Stimulated activated CD4-positive, alpha-beta T cell treated with anti-CD3 and anti-CD28 coated beads, Interleukin-1b, Interleukin-23, amount 100 ng/mL, for 1 hour (primary cell): ENCODE measurements at regions not wholly inside any gene's neighbourhood (a gene's known extent, or its start where the extent isn't known, plus 50 kb on each side); places are given as distances from the start of the nearest gene placed in this dataset.

Experiments
- DNase-seq, 2 donors: peaks; one replicate each; pipeline ENCODE4 v3.0.0-alpha.2; 2020; ENCODE audit warnings: low read depth in 2 of 2

DNA sequence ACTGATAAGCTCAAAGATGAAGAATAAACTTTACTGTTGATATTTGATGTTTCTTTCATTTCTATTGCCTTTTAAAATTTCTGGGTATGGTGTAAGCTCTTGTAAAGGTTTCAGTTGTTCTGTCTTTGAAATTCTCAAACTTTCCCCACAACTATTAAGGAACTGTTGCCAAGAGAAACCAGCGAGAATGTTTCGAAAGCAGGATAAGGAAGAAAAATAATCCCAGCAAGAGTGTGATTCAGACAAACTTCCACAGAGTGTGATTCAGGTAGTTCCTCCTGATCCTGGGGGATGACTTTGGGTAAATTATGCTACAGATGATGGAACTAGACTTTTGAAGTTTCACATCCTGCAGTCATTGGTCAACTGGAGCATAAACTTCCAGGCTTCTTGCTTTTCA lies 632.0 kb downstream of the NSUN3 start:
- DNase-seq: no peak

DNA sequence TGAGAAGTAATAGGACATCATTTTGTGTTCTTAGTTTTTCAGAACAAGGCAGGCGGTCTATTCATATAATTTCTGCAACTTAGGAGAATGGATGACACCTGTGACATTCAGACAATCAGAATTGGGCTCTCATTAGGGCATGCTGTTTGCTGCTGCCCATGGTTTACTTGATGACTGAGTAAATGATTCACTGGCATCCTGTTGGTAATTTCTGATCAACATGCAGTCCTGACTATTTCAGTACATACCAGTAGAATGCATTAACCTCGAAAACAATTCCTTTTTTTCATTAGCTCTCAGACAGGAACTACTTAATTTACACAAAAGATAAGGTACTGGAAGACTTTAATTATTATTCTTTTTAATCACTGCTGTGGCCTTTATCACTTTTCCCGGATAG lies 641.6 kb downstream of the NSUN3 start:
- DNase-seq: no peak

DNA sequence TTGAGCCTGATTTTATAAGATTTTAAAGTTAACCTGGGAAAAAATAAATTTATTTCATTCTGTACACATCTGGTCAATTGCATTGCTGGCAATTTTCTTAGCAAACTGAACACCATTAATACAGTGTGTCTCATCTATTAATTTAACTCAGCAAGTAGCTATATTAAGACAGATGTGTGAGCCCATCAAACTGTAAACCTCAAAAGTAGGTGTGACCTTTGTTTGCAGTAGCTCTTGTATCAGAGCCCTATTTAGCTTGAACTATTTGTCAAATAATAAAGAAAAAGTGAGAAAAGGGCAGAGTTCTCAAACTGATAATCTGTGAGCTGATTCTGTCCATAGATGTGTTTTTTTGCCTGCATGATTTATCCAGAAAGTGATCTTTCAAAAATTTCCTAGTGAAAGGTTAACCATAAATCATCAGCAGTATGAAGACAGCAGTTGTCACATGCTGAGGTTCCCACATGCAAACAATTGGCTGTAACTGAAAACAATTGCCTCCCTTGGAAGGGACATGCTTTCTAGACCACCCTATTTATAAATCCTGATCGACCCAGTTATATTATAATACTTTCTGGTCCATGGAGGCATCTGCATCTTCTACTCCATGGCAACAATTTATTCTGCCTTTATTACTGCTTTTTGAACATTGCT lies 646.5 kb downstream of the NSUN3 start:
- DNase-seq: no peak

DNA sequence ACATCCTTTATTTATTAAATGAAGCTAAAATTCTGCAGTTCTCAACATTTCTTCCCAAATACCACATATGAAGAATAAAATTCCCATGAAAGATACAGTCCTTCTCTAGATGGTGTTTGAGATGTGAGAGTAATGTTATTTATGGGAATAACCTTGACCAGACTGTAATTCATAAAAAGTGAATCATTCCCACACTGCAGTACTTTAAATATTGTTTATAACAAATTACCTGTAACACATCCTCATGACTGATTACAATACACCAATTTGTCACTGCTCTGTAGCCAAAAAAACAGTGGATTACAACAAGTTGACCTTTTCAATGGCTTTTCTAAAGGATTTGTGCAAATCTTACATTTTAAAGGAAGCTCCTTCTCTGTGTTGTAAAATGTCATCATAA lies 651.3 kb downstream of the NSUN3 start:
- DNase-seq: no peak

DNA sequence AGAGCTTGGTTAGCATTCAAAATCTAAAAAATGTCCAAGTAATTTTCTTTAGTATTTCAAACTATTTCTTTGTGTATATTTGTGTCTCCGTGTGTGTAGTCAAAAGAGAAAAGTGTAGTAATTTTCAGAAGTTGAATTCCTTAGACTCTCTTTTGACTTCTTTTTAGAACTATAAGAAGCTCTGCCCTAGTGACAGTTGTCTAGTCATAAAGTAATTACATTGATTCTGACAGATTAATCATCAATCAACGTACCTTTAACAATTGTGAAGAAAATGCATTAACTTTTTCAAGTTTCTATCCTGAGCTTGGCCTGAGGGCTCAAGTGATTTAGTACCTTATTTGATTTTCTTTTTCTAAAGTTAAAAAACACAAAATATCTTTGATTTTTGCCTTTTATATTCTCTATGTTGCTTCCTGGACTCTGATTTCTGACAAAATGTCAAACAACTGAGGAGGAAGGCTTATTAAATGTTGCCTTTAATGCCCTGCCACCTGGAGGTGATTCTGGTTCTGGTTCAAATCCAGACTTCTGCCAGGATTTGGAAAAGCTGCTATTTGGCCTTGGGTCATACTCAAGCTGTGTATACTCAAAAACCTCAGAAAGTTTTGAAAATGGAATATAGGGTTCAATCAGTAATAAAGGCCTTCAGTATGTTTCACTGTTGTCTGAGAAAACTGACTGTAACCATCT lies 653.6 kb downstream of the NSUN3 start:
- no peak for DNase-seq

DNA sequence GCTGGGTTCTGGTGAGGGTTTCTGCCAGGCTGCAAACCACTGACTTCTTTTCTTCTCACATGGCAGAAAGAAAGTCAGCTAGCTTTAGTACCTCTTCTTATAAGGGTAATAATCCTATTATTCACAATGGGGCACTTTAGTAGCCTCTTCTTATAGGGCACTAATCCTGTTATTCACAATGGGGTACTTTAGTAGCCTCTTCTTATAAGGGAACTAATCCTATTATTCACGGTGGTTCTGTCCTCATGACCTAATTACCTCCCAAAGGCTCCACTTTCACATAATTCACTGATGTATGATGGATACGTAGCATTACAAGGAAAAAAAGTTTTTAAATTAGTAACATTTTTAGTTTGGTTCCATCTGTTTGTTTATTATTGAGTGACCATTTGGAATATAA lies 671.3 kb downstream of the NSUN3 start:
- no peak for DNase-seq

DNA sequence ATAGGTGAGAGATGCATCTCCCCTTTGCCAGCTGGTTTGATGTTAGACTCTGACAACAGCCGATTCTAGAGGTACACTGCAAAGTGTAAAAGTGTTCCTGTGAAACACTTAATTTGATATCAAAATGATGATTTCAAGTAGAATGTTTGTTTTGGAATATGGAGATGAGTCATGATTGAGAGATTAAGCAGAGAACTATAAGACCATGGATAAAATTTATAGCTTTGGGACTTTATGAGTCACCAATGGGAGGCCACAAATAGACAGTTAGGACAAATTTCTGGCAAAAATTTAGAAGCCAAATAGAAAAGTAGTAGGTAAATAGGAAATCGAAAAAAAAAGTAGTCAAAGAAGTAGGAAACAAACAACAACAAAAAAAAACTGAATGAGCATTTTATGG lies 672.5 kb downstream of the NSUN3 start:
- DNase-seq: no peak

DNA sequence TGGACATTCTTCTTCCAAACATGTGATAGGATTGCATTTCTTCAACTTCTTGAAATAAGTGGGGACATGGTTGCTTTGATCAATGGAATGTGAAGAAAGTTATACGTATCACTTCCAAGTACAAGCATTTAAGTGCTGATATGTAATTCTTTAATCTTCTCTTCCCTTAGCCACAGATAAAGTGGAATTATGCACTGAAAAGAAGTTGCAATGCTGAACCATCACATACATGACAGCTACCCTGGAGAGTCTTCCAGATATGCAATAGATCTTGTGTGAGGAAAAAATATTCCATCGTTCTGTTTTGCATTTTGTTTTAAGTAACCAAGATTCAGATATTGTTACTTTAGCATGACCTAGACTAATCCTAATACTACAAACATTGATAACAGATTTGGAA lies 674.3 kb downstream of the NSUN3 start:
- DNase-seq: no peak

DNA sequence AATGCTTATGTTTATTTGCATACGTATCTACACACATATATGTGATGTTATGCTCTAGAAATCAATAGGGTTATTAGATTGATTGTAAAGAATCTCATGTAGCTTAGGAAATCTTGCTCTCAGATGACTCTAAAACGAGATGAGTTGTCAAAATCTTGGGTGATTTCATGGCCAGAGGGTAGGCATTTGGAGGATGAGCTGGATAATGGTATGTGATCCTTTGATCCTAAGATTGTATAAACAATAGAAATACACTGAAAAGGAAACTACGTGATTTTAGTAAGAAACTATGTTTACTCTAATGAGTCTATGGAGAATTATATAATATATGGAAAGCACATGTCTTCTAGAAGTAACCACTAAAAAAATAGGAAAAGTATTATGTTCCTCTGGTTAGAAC lies 676.6 kb downstream of the NSUN3 start:
- DNase-seq: no peak

DNA sequence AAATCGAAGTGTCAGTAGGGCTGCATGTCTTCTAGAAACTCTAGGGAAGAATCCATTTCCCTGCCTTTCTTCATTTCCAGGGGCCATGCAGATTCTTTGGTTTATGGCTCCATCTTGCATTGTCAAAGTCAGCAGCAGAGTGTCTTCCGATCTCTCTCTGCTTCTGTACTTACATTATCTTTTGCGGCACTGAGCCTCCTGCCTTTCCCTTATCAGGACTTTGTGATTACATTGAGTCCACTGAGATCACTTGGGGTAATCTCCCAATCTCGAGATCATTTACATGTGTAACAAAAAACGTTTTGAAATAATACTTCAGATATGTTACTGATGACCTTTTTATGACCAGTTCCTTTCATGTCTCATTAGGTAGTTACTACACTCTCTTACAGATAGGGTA lies 695.9 kb downstream of the NSUN3 start:
- no peak for DNase-seq

DNA sequence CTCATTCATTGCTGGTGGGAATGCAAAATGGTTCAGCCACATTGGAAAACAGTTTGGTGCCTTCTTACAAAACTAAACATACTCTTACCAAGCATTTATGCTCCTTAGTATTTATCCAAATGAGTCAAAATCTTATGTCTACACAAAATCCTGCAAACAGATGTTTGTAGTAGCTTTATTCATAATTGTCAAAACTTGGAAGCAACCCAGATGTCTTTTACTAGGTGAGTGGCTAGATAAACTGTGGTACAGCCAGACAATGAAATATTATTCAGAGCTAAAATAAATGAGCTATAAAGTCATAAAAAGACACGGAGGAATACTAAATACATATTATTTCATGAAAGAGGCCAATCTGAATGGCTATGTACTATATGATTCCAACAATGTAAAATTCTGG lies 709.5 kb downstream of the NSUN3 start:
- DNase-seq: no peak

DNA sequence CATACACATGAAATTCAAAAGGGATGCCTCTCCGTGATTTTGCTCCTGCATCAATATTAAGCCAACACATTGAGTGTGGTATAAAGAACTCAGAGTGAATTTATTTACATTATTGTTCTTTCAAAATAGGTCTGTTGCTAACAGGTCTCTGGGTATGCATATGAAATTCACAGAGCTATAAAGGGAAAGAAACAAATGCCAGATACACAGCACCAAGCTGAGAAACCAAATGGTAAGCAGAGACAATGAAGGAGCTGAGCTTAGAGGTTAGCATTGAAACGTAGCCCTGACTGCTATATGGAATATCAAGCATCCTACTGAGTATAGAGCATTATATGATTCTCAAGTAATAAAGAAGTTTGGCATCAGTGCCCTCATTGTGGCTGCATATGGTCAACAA lies 712.9 kb downstream of the NSUN3 start:
- DNase-seq: no peak

DNA sequence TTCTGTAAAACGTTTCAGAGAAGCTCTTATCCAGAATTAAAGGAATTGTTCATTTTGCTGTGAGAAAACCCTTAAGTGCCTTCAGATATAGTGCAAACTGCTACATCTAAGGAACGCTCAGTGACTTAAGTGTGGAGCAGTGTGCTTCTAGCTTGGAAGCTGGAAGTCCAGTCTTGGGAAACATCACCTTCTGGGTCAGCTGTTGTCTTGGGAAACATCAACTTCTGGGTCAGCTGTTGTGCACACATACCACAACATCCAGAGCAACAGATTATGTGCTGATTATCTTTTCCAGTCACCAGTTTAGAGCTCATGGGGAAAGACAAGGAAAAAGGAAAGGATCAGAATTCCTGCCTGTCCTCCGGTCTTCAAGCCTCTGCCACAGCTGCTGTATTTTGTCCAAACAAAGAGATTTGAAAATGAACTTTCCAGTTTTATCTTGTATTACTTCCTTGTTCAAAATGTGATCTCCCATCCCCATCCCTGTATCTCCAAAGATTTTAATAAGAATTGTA lies 713.6 kb downstream of the NSUN3 start:
- DNase-seq: no peak

DNA sequence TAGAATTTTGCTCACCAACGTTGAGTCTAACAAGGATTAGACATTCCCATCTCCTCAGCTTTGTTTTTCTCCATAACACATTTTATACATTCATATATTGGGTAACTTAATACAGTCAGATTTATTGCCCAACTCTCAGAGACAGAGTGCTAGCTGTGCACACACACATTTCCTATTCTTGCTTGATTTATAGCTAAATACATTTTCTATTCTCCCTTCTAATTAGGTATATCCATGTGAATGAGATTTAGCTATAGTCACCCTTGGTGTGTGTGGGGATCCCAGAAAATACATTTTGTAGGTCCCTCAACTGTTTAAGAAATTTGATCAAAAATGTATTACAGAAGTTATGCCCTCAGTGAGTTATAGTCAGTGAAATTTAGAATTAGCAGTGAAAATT lies 715.4 kb downstream of the NSUN3 start:
- no peak for DNase-seq

DNA sequence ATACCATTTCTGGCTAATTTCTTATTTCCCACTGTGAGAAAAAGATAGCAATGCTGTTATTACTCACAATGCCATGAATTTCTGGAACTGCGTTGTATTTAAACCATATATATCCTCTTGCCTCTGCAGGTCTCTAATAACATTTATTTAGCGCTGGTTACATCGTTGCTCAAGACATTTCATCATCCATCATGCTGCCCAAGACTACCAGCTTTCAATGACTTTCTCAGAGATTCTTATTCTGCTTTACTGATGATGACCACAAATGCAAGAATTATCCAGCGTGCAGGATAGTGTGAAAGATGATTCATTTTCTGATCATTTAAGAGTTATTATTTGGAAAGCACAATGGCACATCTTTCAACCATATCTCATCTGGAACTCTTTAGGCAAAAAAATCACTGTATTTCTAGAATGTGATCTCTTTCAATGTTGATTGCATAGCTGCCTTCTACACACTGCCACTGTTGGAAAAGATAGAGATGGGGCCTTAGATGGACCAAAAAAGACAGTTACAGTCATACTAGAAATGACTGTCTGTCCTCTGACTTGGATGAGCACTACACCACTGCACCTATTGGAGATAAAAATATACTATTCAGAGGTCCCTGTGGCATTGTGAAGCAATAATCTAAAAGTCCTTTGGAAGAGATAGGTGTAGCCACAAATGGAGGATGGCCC lies 716.1 kb downstream of the NSUN3 start:
- no peak for DNase-seq

DNA sequence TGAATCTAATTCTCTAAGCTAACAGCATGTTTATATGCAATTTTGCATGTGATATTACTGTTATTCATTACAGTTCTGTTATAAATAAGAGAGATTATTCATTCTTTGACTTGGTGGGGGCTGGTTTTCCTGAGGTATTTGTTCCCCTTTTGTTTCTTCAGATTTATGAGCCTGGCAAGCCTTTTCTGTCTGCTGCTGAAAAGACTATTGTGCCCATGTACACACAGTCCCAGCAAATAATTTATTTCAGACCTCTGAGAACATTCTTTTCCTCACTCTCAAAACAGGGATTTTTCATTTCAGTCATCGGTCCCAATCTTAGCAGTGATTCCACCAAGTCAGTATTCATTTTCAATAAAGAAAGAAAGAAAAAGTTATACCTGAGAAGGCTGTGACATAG lies 716.8 kb downstream of the NSUN3 start:
- DNase-seq: no peak

DNA sequence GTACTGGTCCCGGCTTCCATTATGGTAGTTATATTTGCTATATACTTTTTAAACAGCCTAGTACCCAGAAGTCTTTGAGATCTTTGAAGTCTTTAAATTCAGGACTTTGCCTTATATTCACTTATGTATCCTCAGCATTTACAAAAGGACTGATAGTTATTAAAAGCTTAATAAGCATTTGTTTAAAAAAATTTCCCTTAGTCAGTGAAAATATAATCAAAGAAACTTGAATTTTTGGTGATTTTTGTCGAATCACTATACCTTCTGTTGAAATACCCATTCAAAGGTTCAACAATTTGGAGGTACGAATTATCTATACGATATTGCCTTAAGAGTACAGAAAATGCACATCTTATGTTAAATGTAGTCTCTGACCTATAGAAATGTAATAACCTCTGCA lies 721.4 kb downstream of the NSUN3 start:
- no peak for DNase-seq

DNA sequence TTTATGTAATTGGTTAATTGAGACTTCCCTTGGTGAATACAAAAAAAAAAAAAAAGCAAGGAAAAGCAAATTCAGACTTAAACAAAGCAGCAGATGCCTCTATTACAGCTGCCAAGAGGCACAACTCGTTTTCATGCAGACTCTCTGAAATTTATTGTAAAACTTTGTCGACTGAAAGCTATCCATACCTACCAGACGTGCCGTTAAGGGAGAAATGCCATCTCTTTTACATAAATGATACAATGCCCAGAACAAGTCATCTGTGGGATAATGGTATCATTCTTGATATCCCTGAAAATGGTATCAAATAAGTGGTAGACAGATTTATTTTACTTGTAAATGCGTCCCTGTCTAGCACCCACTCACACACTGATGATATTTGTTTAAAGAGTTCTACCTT lies 724.2 kb downstream of the NSUN3 start:
- no peak for DNase-seq

DNA sequence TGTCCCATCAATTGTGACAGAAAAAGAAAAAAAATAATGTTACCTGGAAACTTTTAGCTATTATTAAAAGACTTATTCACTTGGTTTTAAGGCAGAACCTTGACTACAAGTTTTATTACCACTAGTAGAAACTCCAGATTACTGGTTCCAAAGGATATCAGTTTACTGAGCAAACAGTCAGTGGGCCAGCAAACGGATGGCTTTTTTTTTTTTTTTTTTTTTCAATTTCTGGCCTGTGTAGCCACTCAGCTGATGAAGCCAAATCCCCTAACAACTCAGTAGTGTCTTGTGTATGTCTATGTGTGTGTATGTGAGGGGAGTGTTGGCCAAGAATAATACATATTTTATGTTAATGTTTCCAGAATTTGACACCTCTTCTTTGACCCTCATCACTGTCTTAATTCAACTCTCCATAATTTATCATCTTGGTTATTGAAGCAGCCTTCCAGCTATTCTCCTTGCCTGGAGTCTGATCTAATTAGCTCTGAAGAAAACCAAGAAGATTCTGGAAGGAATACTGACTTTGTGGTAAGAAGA lies 724.9 kb downstream of the NSUN3 start:
- DNase-seq: no peak

DNA sequence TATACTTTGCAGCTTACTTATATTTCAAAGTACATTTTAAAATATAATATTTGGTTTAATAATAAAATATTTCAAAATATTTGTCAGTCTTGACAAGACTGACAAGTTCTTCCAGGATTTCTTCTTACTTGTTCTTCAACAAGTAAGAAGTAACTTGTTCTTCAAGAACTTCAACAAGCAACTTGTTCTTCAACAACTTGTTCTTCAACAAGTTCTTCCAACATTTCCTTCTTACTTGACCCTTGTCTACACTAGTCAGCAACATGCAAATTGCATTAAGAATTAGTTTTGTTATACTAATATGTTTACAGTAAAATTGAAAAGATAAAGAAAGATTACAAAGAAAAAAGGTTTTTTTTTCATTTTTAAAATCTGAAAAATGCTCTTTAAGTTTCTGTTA lies 731.7 kb downstream of the NSUN3 start:
- DNase-seq: no peak

DNA sequence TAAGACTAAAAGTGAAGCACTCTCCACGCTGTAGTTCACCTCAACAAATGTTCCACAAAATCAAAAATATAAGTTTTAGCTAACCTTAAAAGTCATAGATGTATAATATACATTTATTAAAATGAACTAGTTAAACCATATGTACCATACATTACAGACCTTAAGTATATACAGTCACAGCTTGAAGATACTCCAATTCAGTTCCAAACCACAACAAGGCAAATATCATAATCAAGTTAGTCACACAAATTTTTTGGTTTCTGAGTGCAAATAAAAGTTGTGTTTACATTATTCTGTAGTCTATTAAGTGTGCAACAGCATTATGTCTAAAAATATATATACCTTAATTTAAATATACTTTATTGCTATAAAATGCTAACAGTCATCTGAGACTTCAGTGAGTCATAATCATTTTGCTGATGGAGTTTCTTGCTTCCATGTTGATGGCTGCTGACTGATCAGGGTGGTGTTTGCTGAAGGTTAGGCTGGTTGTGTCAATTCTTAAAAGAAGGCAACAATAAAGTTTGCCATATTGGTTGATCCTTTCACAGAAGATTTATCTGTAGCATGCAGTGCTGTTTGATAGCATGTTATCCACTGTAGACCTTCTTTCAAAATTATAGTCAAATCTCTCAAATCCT lies 736.7 kb downstream of the NSUN3 start:
- DNase-seq: no peak

DNA sequence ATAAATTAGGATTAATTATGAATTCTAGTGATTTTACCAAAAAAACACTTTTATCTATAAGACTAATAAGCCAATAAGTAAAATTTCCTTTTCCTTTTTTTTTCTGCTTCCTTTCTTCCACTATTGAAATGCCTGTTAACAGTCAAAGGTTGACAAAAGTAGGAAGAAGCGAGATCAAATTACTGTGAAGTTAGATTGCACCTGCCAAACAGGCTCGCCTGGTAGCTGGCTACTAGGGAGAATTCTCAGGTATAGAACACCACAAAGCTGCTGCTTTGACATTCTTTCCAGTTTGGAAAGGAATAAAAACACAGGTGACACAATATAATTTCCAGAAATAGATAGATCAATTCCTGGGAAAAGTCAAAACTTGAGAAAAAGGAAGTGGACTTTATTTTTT lies 749.0 kb downstream of the NSUN3 start:
- DNase-seq: no peak
